NCI-H2029 treated with DMSO at 0.1 percent for 48 hours (cell line): ENCODE measurements at regions not wholly inside any gene's neighbourhood (a gene's known extent, or its start where the extent isn't known, plus 50 kb on each side); places are given as distances from the start of the nearest gene placed in this dataset.
"Not testable (repeated sequence)": the region's sequence is repeated elsewhere in the genome, so short reads cannot be mapped to it uniquely, and the experiment has no call there.

Experiments used
- DNase-seq: peaks from one replicate; lab custom pipeline; 2025; lab: John Stamatoyannopoulos, UW

- no peak for DNase-seq
Measured at GRCh38 chr3:101998256-101998926, 149.1 kb downstream of the NFKBIZ start.

GRCh38 chr3:101999177-101999779 is 150.0 kb downstream of the NFKBIZ start:
- no peak for DNase-seq

GRCh38 chr3:102000620-102001209 is 151.4 kb downstream of the NFKBIZ start:
- no peak for DNase-seq

- no peak for DNase-seq
Measured at GRCh38 chr3:102002056-102002455, 152.7 kb downstream of the NFKBIZ start.

- DNase-seq, result no peak
Measured at GRCh38 chr3:102004561-102004960, 155.2 kb downstream of the NFKBIZ start.

GRCh38 chr3:102005551-102005950 is 156.2 kb downstream of the NFKBIZ start:
- no peak for DNase-seq

- peak; percentile 89 for DNase-seq
Measured at GRCh38 chr3:102006812-102007485, 157.6 kb downstream of the NFKBIZ start.

GRCh38 chr3:102008436-102008835 is 159.1 kb downstream of the NFKBIZ start:
- DNase-seq, result not testable (repeated sequence)

- no peak for DNase-seq
Measured at GRCh38 chr3:102016417-102016816, 167.1 kb downstream of the NFKBIZ start.

- DNase-seq, result no peak
Measured at GRCh38 chr3:102017784-102018183, 168.5 kb downstream of the NFKBIZ start.

GRCh38 chr3:102018551-102018950 is 169.2 kb downstream of the NFKBIZ start:
- no peak for DNase-seq

- DNase-seq, result no peak
Measured at GRCh38 chr3:102020735-102021134, 171.4 kb downstream of the NFKBIZ start.

- DNase-seq, result no peak
Measured at GRCh38 chr3:102024270-102024904, 175.1 kb downstream of the NFKBIZ start.

GRCh38 chr3:102025606-102026270 is 176.4 kb downstream of the NFKBIZ start:
- no peak for DNase-seq

- DNase-seq, result no peak
Measured at GRCh38 chr3:102026656-102027055, 177.3 kb downstream of the NFKBIZ start.

- no peak for DNase-seq
Measured at GRCh38 chr3:102030661-102031060, 181.3 kb downstream of the NFKBIZ start.

GRCh38 chr3:102031834-102032233 is 182.5 kb downstream of the NFKBIZ start:
- no peak for DNase-seq

GRCh38 chr3:102032491-102033383 is 183.4 kb downstream of the NFKBIZ start:
- DNase-seq, result no peak

- no peak for DNase-seq
Measured at GRCh38 chr3:102034639-102035451, 185.5 kb downstream of the NFKBIZ start.

GRCh38 chr3:102036017-102036416 is 186.7 kb downstream of the NFKBIZ start:
- DNase-seq, result no peak
